Motor neuron (in vitro differentiated cells): ENCODE measurements at regions not wholly inside any gene's neighbourhood (a gene's known extent, or its start where the extent isn't known, plus 50 kb on each side); places are given as distances from the start of the nearest gene placed in this dataset.
A peak's percentile ranks its signal among the peaks of the same experiment; 100 is the strongest.
"Not testable (repeated sequence)": the region's sequence is repeated elsewhere in the genome, so short reads cannot be mapped to it uniquely, and the experiment has no call there.

Source experiments
- ATAC-seq, 8 experiments: fragments of 200-7000 bp; cut with Tn5 transposase; replicated peaks in 6 of 8; 2 replicates each; pipeline ENCODE4 v1.8.0; 2021; ENCODE audit warnings: mild to moderate bottlenecking in 8 of 8, moderate library complexity in 8 of 8
- H3K27ac ChIP-seq, 2 donors: fragments of 250-450 bp; sonication (Bioruptor Pico); 2 replicates each; pipeline ENCODE4 v1.9.0; 2021; ENCODE audit warnings: antibody characterized with exemption in 2 of 2, mild to moderate bottlenecking in 2 of 2, moderate library complexity in 1 of 2
- H3K4me1 ChIP-seq, 2 donors: fragments of 250-450 bp; sonication (Bioruptor Pico); replicated peaks in 1 of 2; 2 replicates each; pipeline ENCODE4 v1.6.1; 2021; ENCODE audit warnings: antibody characterized with exemption in 2 of 2, mild to moderate bottlenecking in 2 of 2, moderate library complexity in 1 of 2
- H3K4me3 ChIP-seq, 5 donors: fragments of 250-450 bp; sonication (Bioruptor Pico); 2 replicates each; pipeline ENCODE4 v1.9.0; 2021; ENCODE audit warnings: antibody characterized with exemption in 5 of 5, mild to moderate bottlenecking in 5 of 5, moderate library complexity in 4 of 5
- WGBS, 10 experiments: fragments of 450-650 bp; shearing (Covaris generic); methylation state at CpG; one replicate each; pipeline ENCODE4 v1.0.0; 2022; 5-methylcytosine and 5-hydroxymethylcytosine counted together
- in situ Hi-C, 9 experiments: fragments of 400-800 bp; cut with MboI; loops; one replicate each; pipeline ENCODE4 v1.15.0; 2021; ENCODE audit warnings: low sequenced_read_pairs in 9 of 9, low pct_unique_long_range_greater_than_20kb in 2 of 9; ENCODE audit not compliant: unreplicated experiment in 9 of 9

DNA sequence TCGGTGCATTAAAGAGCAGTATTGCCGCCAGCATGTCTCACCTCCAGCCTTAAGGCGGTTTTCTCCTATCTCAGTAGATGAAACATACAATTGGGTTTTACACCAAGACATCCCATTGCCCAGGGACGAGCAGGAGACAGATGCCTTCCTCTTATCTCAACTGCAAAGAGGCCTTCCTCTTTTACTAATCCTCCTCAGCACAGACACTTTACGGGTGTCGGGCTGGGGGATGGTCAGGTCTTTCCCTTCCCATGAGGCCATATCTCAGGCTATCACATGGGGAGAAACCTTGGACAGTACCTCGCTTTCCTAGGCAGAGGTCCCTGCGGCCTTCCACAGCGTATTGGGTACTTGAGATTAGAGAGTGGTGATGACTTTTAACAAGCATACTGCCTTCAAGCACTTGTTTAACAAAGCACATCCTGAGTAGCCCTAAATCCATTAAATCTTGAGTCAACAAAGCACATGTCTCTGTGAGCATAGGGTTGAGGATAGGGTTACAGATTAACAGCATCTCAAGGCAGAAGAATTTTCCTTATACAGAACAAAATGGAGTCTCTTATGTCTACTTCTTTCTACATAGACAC is 60.8 kb upstream of the APBB1IP start:
- H3K27ac ChIP-seq, in situ Hi-C loops, H3K4me1 ChIP-seq, H3K4me3 ChIP-seq, ATAC-seq: not testable (repeated sequence)
- 0 to 75% (median 30%) methylated on average over 1 to 4 of the region's 9 CpGs; no CpG with 5 or more reads in 4 of the 10 experiments for WGBS, 10 experiments

DNA sequence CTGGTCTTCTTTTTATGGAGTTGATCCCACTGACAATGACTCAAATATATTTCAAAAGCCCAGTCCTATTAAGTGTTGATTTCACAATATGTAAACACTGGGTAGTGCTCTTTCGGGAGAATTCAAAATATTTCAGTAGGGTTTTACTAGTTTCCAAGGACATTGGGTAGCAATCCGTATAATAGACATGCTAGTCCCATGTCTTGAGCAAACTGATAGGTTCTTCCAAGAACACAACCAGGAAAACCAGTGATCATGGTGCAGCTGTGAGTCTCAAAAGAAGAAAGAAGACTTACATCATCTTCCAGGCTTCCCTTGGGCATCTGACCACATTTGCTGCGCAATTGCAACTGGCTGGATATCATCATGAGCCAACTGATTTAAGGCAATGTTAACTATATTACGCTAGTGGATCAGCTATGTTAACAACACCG is 59.3 kb upstream of the APBB1IP start:
- no peaks in the 10 kb centered on the region for H3K4me1 ChIP-seq
- in situ Hi-C loops = no loop called here
- H3K27ac ChIP-seq = no peak overlapping the region
- no peak overlapping the region for H3K4me3 ChIP-seq
- ATAC-seq = peak in 1 of 8 experiments; percentile 41
- WGBS, 10 experiments = 7 to 70% (median 50%) methylated on average over 1 to 5 of the region's 5 CpGs; no CpG with 5 or more reads in 1 of the 10 experiments

- no peak for ATAC-seq
- 0 to 94% (median 60%) methylated on average over 1 to 5 of the region's 5 CpGs for WGBS, 10 experiments
- Histone ChIP-seq H3K27ac (no peak overlapping the region), H3K4me3 (no peak overlapping the region), H3K4me1 (no peaks in the 10 kb centered on the region)
- in situ Hi-C loops = no loop called here
These were observed 57.3 kb upstream of the APBB1IP start for GRCh38 chr10:26380815-26381214.

GRCh38 chr10:26381986-26382385 is 56.2 kb upstream of the APBB1IP start:
- Histone ChIP-seq H3K4me1 (no peaks in the 10 kb centered on the region), H3K27ac (no peak overlapping the region), H3K4me3 (no peak overlapping the region)
- no peak for ATAC-seq
- in situ Hi-C loops = no loop called here
- WGBS, 10 experiments = 0 to 100% (median 45%) methylated on average over 1 of the region's 1 CpG; no CpG with 5 or more reads in 2 of the 10 experiments

GRCh38 chr10:26384600-26384999 is 53.5 kb upstream of the APBB1IP start:
- 38 to 100% (median 70%) methylated on average over 1 to 3 of the region's 3 CpGs; no CpG with 5 or more reads in 4 of the 10 experiments for WGBS, 10 experiments
- no peaks in the 10 kb centered on the region for H3K4me1 ChIP-seq
- in situ Hi-C loops = no loop called here
- H3K27ac ChIP-seq = no peak overlapping the region
- no peak overlapping the region for H3K4me3 ChIP-seq
- ATAC-seq = no peak

- H3K27ac ChIP-seq = no peak overlapping the region
- in situ Hi-C loops = no loop called here
- WGBS, 10 experiments = 0 to 100% (median 59%) methylated on average over 1 to 4 of the region's 4 CpGs; no CpG with 5 or more reads in 4 of the 10 experiments
- no peaks in the 10 kb centered on the region for H3K4me1 ChIP-seq
- no peak for ATAC-seq
- no peak overlapping the region for H3K4me3 ChIP-seq
These were observed 52.7 kb upstream of the APBB1IP start for GRCh38 chr10:26385443-26385842.

- Histone ChIP-seq H3K4me3 (no peak overlapping the region), H3K27ac (no peak overlapping the region), H3K4me1 (no peaks in the 10 kb centered on the region)
- ATAC-seq = peak in 1 of 8 experiments; percentile 57
- WGBS, 10 experiments = 10 to 100% (median 78%) methylated on average over 1 to 4 of the region's 4 CpGs; no CpG with 5 or more reads in 1 of the 10 experiments
- in situ Hi-C loops = no loop called here
These were observed 51.4 kb upstream of the APBB1IP start for GRCh38 chr10:26386781-26387180.
